Stimulated activated CD4-positive, alpha-beta T cell treated with anti-CD3 and anti-CD28 coated beads, Interleukin-12 subunit alpha, Interleukin-12 subunit beta, amount 100 ng/mL, for 4 hours (primary cell): ENCODE measurements at regions not wholly inside any gene's neighbourhood (a gene's known extent, or its start where the extent isn't known, plus 50 kb on each side); places are given as distances from the start of the nearest gene placed in this dataset.

Experiments used
- DNase-seq: peaks from one replicate; pipeline ENCODE4 v3.0.0-alpha.2; 2020

DNA sequence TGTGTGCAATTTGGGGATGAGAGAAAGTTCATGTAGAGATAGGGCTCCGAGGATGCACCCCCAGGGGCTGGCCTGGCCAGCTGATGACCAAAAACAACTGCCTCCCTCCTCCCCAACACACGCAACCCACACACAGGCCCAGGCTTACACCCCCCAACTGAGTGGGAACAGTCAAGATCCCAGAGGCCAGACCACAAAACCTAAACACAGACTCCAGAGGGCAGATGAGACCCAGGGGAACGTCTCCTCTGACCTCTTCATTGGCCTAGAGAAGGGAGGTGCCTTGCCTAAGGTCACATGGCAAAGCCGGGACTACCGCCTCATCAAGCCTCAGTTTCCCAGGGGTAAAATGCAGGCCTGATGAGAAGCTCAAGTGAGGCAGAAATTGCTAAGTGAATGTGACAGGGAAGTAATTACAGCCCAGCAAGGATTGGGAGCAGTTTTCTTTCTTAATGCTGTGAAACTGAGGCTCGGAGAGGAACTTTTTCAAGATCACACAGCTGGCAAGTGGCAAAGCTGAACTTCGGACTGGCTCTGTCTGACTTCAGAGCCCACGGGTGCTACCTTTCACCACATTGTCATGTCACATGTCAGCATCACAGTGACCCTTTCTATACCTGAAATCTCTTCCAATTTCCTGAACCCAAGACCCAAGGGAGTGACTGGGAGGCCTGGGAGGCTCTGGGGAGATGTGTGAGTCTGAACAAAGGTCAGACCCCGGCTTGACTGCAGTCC is 69.9 kb upstream of the WNT11 start:
- no peak for DNase-seq

DNA sequence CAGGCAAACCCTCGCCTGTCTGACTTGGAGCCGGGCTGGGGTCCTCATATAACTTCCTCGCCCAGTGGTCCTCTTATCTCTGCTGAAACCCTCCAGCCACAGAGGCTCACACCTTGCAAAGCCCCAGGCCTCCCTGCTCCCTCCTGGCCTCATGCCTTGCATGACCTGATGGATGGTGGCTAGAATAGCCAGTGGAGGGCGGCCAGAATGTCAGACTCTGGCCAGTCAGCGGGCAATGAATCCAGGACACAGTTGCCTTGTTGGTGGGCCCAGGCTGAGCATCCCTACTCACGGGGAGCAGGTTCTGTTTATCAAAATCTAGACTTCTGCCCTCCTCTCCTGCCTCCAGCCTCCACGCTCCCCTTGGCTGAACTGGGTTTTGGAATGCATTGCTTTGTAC is 69.1 kb upstream of the WNT11 start:
- DNase-seq = no peak

DNA sequence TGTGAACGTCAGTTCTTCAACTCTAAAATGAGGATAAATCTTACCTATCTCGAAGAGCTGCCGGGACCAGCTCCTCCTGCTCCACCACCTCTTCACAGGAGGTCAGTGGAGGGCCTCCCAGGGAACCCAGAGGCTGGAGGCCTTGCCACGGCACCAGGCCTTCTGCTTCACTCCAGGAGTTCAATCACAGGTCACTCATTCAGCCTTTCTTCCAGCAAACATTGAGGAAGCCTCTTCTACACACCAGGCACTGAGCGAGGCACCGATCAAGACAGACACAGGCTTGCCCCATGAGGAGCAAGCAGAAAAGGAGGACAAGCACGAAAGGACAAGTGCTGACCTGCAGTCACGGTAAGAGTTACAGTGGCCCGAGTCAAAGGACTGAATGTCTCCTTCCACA is 64.8 kb upstream of the WNT11 start:
- no peak for DNase-seq

DNA sequence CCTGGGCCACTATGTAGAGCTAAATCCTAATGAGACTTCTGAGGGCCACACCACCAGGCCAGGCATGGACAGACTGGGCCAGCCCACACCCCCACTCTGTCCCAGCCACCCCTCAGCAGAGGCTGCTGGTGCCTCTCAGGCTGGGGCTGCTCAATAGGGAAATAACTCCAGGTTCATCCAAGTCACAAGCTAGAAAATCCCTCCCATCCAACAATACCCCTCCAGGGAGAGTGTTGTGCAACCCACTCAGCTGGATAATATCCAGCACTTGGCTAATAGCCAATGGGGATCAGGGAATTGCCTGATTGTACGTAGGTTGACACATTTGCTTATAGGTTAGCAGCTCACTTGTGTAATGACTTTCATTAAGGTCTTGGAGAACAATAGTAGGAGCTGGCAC is 64.1 kb upstream of the WNT11 start:
- no peak for DNase-seq

DNA sequence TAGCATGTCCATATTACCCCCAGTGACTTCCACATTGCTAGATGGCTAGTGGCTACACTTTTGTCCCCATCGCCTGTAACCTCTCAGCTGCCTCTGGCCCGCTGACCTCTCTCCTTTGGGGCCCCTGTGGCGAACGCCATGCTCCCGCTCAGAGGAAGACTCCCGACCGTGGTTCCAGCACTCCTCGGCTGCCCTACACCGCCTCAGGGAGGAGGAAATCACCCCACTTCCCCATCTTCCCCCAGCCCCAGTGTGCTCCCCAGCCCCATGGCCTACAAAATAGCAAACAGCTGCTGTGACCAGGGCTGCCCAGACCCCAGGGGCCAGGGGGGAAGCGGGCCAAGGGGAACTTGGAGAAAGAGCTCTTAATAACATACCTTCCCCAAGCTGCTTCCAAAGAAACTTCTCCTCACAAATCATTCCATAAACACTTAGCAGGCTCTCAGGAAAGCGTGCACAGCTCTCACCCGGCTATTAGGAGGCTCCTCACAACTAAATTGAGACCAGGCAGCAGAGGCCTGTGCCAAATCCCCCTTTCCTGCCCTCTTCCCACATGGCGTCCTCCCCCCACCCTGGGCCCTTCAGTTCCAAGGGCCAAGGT is 63.5 kb upstream of the WNT11 start:
- DNase-seq = no peak

DNA sequence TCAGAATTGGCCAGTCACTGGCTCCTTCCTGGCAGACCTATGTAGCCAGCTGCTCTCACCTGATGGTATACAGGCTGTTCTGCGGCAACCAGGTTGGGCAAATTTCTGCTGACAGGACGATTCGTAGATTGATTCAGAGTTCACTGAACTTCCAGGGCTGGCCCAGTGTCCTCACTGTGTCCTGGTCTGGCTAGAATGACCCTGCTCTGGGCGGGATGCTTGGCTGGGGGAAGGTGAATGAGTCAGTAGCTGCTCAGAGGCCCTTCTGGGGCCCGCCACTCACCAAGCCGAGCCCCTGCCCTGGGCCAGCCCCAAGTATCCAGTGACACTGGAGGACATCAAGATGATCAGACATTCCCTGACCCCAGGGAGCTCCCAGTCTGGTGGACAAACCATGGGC is 62.9 kb upstream of the WNT11 start:
- no peak for DNase-seq

DNA sequence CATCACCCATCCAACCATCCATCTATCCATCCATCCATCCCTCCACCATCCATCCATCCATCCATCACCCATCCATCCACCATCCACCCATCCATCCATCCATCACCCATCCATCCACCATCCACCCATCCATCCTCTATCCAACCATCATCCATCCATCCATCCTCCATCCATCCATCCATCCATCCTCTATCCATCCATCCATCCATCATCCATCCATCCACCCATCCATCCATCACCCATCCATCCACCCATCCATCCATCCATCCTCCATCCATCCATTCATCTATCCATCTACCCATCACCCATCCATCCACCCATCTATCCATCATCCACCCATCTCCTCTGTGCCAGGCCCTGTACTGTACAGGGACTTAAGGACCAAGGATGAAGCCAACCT is 62.2 kb upstream of the WNT11 start:
- DNase-seq = no peak

DNA sequence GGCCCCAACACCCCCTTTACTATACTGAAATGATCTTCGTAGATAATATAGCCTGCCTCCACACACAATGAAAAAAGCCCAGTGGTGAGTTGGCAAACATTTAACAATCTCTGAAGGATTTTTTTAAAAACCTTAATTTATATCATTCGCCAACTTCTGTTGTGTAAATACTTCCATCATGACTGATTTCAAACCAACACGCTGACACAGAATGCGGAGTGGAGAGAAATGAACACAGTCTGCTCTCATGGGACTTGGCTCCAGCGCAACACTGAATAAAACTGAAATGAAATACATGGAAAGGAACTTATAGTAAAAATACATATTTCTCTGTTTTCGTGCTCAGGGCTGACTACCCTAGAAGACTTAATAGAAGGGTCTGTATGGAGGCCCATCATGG is 61.3 kb upstream of the WNT11 start:
- no peak for DNase-seq

DNA sequence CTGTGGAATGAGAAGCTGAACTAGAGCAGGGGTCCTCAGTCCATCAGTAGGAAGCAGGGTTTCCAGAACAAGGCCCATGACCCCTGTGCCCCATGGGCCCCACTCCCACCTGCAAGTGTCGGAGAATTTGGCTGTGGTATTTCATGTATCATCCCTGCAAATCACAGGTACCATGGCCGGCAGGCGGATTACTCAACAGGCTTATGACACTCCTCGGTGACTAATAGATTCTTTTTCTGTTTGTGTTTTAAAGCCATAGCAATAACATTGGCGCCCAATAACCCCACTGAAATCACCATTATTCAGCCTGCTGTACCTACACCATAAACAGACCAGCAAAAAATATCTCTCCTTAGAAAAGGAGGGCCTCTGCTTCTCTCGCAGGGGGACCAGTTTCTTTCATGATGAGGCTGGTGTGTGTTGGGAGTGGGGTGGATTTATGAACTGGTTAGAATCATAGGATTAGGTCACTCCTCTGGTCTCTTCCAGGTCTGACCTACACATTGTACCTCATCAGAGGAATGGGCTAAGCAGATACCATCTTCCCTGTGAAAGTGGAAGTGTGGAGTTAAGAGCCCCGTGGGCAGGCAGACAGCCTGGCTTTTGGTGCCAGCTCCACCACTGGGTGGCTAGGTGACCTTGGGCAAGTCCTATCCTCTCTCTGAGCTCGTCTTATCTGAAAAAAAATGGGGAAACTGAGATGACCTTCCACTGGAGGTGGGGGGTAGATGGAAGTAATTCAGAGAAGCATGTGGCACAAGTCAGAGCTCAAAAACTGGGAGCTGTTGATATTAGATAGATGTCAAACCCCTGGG is 60.2 kb upstream of the WNT11 start:
- no peak for DNase-seq

DNA sequence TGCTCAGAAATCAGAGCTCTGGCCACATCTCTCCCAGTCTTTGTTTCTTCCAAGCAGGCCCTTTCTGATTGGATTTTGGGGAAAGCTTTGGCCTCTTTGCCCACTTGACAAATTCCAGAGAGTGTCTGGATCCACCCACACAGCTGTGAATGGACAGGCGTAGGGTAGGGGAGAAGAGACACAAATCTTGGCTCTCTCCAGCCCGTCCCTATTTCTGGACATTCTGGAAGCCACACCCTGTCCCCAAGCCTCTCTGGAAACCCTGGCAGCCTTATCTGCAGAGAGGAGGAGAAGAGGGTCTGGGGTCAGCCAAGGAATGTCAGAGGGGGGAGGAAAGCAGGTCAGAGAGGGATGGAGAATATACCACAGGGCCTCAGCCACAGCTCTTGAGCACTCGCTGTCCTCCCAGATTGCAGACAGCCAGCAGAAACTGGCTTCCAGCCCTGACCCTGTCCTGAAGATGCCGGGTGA is 59.5 kb upstream of the WNT11 start:
- DNase-seq = no peak

DNA sequence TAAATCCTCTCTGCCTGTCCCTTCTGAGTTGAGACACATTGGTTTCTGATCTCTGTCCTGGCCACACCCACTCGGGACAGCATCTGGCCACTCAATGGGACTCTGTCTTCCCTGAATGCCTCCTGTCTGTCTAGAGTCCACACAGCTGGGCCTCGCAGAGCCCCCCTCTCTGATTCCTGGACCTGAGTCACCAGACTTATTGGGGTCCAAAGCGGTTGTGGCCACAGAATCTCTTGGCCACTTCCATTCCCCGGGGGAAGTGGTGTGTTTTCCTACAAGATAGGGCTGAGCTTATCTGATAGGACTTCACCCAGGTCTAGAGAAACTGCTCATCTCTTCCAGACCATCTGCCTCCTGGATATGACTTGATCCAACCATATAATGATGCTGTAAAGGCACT is 57.4 kb upstream of the WNT11 start:
- DNase-seq = no peak

DNA sequence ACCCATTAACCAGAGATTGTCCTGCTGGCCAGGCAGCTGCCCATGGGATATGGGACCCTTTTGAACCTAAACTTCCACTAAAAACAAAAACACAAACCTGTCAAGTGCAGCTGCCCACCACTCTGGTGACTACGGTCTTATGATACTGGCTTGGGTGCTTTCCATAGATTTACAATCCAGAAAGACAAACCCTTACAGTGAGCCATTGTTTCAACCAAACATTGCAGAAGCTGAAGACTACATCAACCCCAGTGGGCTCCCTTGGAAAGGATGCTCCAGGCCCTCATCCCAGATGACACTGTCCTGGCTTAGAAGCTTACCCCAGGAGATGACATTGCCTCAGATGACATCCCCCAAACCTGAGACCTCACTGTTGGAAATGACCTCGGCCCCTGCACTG is 56.9 kb upstream of the WNT11 start:
- DNase-seq = no peak

DNA sequence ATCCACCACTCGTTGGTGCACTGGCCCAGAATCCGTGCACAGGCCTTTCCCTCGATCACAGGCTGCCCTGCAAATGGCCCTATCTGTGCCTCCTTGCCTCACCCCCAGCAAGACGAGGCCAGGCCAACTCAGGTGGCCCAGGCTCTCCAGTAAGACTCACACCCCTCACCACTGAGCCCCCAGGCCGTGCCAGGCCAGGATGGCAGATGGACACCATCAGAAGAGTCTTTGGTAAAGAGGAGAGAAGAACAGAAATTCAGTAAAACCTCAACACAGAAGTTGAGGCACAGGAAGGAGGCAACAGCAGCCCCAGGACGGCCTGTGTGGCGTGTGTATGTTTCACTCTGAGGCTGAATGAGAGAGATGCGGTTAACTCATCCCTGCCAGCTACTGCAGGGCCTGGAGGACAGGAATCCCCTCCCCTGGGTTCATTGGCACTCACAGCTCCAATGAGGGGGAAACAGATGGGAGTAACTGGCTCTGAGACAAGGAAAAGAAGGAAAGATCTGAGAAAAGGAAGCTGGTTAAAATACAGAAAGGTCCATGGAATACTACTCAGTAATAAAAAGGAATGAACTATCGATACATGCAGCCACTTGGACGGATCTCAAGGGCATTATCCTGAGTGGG is 54.1 kb upstream of the WNT11 start:
- no peak for DNase-seq

DNA sequence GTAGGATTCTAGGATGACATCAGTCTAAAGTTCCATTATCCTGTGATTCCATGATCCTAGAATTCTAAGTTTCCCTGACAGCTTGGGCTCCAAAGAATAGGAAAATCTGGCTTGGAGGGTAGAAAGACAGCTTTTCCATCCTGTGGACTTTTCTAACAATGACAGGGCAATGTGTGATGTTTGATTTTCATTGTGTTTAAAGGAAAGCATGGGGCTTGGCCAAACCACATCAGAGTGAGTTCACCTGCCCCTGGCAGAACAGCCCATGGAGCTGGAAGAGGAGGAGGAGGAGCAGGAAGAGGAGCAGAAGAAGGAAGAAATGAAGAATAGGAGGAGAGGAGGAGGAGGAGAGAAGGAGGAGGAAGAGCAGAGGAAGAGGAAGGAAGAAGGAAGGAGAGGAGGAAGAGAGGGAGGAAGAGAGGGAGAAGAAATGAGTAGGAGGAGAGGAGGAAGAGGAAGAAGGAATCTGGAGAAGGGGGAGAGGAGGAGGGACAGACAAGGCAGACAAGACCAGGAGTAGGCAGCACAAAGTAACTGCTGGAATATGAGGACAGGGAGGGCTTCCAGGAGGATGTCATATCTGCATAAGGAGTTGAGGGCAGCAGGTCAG is 53.1 kb upstream of the WNT11 start:
- no peak for DNase-seq

DNA sequence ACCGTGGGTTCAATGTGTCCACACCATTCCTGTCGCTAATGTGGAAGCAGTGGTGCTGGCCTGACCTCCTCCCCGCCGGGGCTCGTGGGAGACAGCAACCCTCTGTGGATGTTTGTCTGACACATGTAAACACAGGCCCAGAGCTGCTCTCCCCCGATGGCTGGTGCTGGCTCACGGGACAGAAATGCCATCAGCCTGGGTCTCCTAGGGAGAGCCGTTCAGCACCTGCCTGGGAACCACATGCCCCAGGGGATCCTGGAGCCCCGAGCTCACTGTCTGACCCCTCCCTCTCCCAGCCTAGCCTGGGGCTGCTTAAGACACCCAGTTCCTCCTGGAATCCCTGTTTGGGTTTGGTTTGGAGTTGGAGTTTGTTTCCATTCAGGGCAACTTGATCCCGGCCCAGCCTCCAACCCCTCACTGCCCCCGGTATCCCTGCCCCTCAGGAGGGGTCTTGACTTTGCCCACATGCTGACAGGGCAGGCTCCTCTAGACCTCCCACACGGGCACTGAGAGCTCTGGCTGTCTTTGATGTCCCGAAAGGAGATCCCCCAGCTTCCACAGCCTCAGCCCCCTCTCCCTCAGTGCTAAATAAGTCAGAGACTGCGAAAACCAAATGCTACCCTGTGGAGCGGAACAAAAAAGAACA is 50.9 kb upstream of the WNT11 start:
- DNase-seq = no peak

DNA sequence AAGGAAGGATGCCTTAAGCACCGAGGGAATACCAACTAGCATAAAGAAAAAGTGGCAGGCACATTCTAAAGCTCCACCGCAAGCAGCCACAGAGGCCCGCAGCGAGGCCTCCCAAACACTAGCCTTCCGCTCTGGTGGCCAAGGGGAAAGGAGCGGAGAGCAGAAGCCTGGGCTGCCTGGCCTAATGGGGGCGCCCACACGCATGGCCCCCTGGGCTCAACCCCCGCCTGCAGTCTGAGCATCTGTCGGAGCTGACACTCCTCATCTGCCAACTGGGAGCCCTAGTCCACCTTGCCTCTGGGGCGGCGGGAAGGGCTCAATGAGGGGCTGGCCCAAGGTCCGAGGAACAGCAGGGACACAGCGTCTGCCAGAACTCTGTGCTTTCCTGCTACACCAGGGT is 50.1 kb upstream of the WNT11 start:
- no peak for DNase-seq
